ENCODE measurements at regions not wholly inside any gene's neighbourhood (a gene's known extent, or its start where the extent isn't known, plus 50 kb on each side); places are given as distances from the start of the nearest gene placed in this dataset.
"Not testable (repeated sequence)": the region's sequence is repeated elsewhere in the genome, so short reads cannot be mapped to it uniquely, and the experiment has no call there.

DNA sequence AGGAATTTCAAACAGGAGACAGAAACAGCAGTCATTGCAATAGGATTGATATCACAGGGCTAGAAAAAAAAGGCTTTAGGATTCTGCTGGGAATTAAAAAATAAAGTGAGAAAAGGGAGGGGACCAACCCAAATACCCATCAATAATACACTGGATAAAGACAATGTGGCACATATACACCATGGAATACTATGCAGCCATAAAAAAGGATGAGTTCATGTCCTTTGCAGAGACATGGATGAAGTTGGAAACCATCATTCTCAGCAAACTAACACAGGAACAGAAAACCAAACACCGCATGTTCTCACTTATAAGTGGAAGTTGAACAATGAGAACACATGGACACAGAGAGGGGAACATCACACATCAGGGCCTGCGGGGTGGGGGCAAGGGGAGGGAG, 86.9 kb upstream of the ODAD2 start:
- TF ChIP-seq, protein P1, sequence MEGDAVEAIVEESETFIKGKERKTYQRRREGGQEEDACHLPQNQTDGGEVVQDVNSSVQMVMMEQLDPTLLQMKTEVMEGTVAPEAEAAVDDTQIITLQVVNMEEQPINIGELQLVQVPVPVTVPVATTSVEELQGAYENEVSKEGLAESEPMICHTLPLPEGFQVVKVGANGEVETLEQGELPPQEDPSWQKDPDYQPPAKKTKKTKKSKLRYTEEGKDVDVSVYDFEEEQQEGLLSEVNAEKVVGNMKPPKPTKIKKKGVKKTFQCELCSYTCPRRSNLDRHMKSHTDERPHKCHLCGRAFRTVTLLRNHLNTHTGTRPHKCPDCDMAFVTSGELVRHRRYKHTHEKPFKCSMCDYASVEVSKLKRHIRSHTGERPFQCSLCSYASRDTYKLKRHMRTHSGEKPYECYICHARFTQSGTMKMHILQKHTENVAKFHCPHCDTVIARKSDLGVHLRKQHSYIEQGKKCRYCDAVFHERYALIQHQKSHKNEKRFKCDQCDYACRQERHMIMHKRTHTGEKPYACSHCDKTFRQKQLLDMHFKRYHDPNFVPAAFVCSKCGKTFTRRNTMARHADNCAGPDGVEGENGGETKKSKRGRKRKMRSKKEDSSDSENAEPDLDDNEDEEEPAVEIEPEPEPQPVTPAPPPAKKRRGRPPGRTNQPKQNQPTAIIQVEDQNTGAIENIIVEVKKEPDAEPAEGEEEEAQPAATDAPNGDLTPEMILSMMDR (IDR thresholded peaks at IDR 0.05; ENCODE audit: low read depth, low read length): not testable (repeated sequence)
- TF ChIP-seq EZH2phosphoT487 (IDR thresholded peaks at IDR 0.05; ENCODE audit: low read depth): not testable (repeated sequence)
